Astrocyte (in vitro differentiated cells and primary cell): ENCODE measurements at regions not wholly inside any gene's neighbourhood (a gene's known extent, or its start where the extent isn't known, plus 50 kb on each side); places are given as distances from the start of the nearest gene placed in this dataset.

Experiments used
- EZH2 ChIP-seq: IDR thresholded peaks from 2 replicates; pipeline ENCODE4 v1.6.1; 2012; ENCODE audit warnings: mild to moderate bottlenecking, low read length, inconsistent platforms; ENCODE audit not compliant: insufficient read depth
- TF ChIP-seq, protein P1 (sequence below): IDR thresholded peaks from 2 replicates; pipeline ENCODE4 v1.5.1; 2011; ENCODE audit warnings: low read depth, mild to moderate bottlenecking, inconsistent platforms, low read length, moderate library complexity; ENCODE audit not compliant: insufficient read depth

GRCh38 chr13:53341144-53341510 is 312.5 kb downstream of the OLFM4 start:
- TF ChIP-seq, protein P1, sequence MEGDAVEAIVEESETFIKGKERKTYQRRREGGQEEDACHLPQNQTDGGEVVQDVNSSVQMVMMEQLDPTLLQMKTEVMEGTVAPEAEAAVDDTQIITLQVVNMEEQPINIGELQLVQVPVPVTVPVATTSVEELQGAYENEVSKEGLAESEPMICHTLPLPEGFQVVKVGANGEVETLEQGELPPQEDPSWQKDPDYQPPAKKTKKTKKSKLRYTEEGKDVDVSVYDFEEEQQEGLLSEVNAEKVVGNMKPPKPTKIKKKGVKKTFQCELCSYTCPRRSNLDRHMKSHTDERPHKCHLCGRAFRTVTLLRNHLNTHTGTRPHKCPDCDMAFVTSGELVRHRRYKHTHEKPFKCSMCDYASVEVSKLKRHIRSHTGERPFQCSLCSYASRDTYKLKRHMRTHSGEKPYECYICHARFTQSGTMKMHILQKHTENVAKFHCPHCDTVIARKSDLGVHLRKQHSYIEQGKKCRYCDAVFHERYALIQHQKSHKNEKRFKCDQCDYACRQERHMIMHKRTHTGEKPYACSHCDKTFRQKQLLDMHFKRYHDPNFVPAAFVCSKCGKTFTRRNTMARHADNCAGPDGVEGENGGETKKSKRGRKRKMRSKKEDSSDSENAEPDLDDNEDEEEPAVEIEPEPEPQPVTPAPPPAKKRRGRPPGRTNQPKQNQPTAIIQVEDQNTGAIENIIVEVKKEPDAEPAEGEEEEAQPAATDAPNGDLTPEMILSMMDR, result no peak
- no peak for TF ChIP-seq EZH2
